ENCODE measurements at regions not wholly inside any gene's neighbourhood (a gene's known extent, or its start where the extent isn't known, plus 50 kb on each side); places are given as distances from the start of the nearest gene placed in this dataset.

DNA sequence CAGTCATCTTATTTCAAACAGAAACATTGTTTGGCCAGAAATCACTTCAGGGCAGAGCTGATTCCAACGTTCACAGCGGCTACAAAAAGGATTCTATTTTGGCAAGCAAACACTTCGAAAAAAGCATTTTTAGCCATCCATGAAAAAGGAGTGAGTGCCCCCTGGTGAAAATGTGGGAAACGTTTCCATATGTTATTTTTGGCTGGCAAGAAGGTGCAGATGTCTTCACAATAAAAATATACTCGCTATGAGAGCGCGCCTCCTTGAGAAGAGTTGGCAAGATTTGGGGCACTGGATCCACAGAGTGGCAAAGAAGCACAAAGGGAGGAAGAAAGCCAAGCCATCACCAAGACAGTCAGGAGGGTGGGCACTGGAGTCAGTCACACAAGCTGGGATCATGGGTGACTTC lies 191.1 kb downstream of the CHD9NB start:
- H3K4me3 ChIP-seq (ENCODE audit: low read depth, low read length), result no peak overlapping the region
- TF ChIP-seq, protein P1, sequence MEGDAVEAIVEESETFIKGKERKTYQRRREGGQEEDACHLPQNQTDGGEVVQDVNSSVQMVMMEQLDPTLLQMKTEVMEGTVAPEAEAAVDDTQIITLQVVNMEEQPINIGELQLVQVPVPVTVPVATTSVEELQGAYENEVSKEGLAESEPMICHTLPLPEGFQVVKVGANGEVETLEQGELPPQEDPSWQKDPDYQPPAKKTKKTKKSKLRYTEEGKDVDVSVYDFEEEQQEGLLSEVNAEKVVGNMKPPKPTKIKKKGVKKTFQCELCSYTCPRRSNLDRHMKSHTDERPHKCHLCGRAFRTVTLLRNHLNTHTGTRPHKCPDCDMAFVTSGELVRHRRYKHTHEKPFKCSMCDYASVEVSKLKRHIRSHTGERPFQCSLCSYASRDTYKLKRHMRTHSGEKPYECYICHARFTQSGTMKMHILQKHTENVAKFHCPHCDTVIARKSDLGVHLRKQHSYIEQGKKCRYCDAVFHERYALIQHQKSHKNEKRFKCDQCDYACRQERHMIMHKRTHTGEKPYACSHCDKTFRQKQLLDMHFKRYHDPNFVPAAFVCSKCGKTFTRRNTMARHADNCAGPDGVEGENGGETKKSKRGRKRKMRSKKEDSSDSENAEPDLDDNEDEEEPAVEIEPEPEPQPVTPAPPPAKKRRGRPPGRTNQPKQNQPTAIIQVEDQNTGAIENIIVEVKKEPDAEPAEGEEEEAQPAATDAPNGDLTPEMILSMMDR (IDR thresholded peaks at IDR 0.05; ENCODE audit: insufficient read depth, low read length), result no peak
- no peak for DNase-seq (ENCODE audit: low read depth)

DNA sequence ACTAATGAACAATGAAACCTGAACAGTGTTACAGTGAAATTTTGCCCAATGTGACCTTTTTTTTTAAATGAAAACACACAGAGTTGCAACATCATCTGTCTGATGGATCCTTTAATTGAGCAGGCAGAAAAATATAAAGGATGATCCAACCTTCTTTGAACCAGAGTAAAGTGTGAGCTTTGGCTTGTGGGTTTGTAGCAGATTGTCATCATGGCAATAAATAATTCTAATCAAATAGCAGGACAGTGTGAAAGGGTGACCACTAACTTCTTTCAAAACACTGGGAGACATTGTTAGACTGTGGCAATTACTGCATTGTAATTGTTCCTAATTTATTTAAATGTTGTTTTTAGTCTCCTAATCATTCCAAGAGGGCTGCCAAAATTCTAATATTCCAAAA lies 197.2 kb downstream of the CHD9NB start:
- no peak overlapping the region for H3K4me3 ChIP-seq (ENCODE audit: low read depth, low read length)
- no peak for DNase-seq (ENCODE audit: low read depth)
- TF ChIP-seq, protein P1 (IDR thresholded peaks at IDR 0.05; ENCODE audit: insufficient read depth, low read length), result no peak

DNA sequence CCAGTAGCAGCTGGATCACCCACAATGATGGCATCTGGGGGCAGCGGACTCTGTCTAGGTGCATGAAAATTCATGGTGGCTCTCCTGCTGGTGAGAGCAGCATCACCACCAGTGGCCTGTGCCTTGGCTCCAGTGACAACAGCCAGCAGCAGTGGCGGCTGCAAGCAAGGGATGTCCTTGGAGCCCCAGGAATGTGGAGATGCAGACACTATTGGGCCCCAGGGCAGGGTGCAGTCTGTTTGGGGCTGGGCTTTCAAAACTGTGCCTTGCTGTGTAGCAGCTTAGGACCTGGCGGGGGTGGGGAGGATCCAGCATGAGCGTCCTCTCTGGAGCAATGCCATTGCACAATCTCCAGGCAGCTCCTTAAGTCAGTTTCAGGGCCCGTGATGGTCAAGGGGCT lies 199.7 kb downstream of the CHD9NB start:
- no peak overlapping the region for H3K4me3 ChIP-seq (ENCODE audit: low read depth, low read length)
- no peak for DNase-seq (ENCODE audit: low read depth)
- TF ChIP-seq, protein P1 (IDR thresholded peaks at IDR 0.05; ENCODE audit: insufficient read depth, low read length), result no peak

DNA sequence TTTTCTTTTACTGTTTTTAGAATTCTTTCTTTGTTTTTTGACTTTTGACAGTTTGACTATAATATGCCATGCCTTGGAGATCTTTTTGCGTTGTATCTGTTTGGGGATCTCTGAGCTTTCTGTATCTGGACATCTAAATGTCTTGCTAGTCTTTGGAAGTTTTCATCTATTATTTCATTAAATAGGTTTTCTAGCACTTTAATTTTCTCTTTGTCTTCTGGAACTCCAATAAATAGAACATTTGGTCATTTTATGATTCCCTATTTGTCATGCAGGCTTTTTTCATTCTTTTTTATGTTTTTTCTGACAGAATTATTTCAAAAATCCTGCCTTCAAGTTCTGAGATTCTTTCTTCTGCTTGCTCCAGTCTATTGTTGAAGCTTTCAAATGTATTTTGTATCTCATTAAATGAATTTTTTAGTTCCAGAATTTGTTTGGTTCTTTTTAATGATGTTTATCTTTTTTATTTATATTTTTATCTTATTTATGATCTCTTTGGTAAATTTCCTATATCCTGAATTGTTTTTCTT lies 201.4 kb downstream of the CHD9NB start:
- H3K4me3 ChIP-seq (ENCODE audit: low read depth, low read length), result no peak overlapping the region
- TF ChIP-seq, protein P1 (IDR thresholded peaks at IDR 0.05; ENCODE audit: insufficient read depth, low read length), result no peak
- no peak for DNase-seq (ENCODE audit: low read depth)

DNA sequence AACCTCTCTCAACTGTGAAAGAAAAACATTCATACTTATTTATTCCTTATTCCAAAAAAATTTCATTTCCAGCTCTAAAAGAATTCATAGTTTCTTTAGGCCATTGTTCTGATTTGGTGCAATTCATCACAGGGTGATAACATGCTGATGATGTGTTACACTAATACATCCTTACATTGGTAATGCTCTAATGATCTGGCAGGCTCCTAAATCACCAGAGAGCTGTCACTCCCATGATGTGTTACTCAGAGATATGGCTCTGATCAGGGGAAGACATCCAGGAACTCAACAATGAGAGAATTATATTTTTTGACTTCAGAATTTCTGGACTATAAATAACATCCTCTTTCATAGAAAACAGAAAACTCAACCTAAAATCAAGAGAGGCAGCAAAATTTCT lies 209.3 kb downstream of the CHD9NB start:
- no peak for DNase-seq (ENCODE audit: low read depth)
- TF ChIP-seq, protein P1 (IDR thresholded peaks at IDR 0.05; ENCODE audit: insufficient read depth, low read length), result no peak
- no peak overlapping the region for H3K4me3 ChIP-seq (ENCODE audit: low read depth, low read length)

DNA sequence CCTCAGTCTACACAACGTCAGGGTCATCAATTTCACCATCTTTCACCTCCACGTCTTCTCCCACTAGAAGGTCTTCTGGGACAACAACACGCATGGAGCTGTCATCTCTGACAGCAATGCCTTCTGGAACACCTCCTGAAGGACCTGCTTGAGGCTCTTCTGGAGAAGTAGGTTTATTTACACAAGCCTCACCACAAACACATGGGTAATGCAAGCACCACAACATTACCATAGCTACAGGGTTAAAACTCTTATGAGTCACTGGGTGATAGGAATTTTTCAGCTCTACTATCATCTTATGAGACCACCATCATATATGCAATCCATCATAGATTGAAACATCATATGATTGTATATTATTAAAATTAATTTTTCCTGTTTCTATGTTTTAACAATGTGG lies 215.4 kb downstream of the CHD9NB start:
- no peak for DNase-seq (ENCODE audit: low read depth)
- TF ChIP-seq, protein P1 (IDR thresholded peaks at IDR 0.05; ENCODE audit: insufficient read depth, low read length), result no peak
- no peak overlapping the region for H3K4me3 ChIP-seq (ENCODE audit: low read depth, low read length)

Data from fibroblast of the aortic adventitia (primary cell).